GM12875 (cell line): ENCODE measurements at regions not wholly inside any gene's neighbourhood (a gene's known extent, or its start where the extent isn't known, plus 50 kb on each side); places are given as distances from the start of the nearest gene placed in this dataset.

Experiments
- H3K4me3 ChIP-seq: one replicate; pipeline ENCODE4 v1.5.1; 2011; ENCODE audit warnings: low read depth, low read length, control low read depth
- TF ChIP-seq, protein P1 (sequence below): IDR thresholded peaks from 2 replicates; pipeline ENCODE4 v1.5.1; 2011; ENCODE audit warnings: low read depth, mild to moderate bottlenecking, control low read depth, inconsistent platforms, low read length, moderate library complexity, borderline replicate concordance; ENCODE audit not compliant: insufficient read depth

DNA sequence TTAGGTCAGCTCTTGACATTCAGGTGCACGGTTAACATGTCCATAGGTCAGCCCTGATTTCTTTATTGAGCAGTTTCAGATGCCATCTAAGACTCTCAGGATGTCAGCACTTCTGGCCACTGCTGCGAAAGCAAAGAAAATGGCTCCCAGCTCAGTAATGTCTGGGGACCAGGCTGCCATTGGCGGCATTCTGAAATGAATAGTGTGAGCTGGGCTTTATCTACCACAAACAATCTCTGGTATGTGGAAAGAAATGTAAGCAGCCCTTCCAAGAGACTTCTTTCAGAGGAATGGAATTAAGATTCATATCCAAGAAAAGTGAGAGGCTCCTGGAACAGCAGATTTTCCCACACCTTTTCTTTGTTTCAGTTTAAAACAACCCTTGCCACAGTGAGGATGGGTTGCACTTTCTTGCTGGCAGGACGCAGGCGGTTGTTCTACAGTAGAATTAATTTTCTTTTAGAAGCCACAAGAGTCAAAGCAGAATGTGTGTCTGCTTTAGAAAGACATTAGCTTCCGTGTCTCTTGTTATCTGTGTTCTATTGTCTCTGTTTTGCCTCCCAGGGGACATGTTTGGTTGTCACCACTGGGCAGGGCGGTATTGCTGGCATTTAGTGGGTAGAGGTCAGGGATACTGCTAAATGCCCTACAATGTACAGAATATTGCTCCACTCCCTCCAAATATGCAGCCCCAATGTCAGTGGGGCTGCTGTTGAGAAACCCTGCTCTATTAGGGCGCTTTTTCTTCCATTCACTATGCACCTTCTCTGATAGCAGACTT is 149.9 kb upstream of the ANKH start:
- TF ChIP-seq, protein P1, sequence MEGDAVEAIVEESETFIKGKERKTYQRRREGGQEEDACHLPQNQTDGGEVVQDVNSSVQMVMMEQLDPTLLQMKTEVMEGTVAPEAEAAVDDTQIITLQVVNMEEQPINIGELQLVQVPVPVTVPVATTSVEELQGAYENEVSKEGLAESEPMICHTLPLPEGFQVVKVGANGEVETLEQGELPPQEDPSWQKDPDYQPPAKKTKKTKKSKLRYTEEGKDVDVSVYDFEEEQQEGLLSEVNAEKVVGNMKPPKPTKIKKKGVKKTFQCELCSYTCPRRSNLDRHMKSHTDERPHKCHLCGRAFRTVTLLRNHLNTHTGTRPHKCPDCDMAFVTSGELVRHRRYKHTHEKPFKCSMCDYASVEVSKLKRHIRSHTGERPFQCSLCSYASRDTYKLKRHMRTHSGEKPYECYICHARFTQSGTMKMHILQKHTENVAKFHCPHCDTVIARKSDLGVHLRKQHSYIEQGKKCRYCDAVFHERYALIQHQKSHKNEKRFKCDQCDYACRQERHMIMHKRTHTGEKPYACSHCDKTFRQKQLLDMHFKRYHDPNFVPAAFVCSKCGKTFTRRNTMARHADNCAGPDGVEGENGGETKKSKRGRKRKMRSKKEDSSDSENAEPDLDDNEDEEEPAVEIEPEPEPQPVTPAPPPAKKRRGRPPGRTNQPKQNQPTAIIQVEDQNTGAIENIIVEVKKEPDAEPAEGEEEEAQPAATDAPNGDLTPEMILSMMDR = no peak
- H3K4me3 ChIP-seq = no peak overlapping the region

DNA sequence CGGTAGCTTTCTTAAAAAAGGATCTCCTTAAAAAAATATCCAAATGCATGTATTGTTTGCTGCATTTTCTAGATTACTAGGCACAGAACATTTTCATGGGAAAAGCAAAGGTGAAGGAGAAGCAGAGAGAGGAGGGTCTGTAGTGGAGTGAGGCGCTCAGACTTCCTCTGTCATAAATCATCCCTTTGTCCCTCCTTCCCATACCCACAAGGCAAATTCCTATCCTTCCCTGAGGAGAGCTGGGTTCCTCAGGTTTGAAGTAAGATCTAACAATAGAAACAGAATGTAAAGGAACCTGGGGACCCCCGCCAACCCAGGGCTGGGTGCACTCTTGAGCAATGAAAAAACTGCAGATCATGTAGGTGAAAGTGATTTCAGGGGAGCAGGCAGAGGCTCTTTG is 149.2 kb upstream of the ANKH start:
- no peak overlapping the region for H3K4me3 ChIP-seq
- TF ChIP-seq, protein P1 = no peak

DNA sequence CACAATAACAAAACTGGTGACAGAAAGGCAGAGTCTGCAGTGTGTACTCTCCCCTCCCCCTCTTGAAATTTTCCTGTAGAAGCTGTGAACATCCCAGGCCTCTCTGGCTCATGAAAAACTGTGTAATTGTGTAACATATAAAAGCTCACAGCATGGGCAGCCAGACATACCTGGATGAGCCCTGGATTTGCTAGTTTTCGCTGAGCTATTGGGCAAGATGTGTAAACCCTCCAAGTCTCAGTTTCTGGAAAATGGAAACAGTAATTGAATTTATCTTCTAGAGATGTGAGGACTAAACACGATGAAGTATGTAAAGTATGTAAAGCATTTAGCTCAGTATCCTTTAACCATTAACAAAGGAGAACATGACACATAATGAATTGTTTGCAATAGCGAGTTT is 143.2 kb upstream of the ANKH start:
- H3K4me3 ChIP-seq = no peak overlapping the region
- TF ChIP-seq, protein P1 = no peak

DNA sequence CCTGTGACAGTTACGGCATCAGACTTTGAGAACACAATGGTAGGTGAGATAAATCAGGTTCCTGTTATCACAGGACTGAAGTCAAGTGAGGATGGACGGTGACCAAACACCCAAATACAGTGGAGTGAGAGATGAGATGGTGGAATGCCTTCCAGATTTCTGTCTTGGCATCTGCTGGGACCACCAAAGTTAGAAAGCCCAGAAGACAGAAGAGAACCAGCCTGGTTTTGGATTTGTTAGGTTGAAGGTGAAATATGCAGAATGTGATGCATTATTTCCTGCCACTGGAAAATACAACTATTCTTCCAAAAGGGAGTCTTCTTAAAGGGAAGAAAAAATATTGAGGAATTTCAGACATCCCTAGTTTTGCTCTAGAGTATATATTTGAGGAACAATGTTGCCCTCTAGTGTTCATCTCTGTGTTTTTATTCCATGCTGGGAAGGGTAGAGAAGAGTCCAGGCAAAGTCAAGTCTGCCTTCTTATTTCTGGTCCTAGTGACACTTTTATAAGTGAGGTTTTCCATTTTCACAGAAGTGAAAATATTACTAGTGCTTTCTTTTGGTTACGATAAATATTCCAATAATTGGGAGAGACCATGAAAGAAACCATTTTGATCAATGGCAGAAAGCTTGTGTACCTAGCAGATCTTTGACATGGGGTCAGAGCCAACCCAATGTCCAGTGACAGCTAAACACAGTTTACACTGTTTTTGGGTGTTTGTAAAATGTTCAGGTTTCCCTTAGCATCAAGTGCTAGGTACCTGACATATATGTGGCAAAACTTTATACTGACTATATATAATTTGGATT is 142.3 kb upstream of the ANKH start:
- TF ChIP-seq, protein P1 = peak; percentile 28; the same call in 1 of the 2 replicates
- no peak overlapping the region for H3K4me3 ChIP-seq

DNA sequence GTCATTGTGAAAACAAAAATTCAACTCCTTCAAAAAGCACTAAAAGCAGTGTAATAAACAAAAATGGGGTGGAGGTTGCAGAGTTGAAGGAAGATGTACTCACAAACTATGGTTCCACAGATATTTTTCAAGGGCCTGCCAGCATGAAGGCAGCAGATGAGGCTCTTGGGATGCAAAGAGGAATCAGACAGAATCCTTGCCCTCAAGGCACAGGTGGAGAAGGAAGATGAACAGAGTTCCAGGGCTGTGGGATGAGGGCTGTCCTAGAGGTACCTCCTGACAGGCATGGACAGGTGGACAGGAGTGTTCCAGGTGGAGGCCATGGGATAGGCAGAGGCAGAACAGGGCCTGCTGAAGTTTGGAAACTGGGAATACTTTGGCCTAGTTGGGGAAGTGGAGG is 140.5 kb upstream of the ANKH start:
- TF ChIP-seq, protein P1 = no peak

DNA sequence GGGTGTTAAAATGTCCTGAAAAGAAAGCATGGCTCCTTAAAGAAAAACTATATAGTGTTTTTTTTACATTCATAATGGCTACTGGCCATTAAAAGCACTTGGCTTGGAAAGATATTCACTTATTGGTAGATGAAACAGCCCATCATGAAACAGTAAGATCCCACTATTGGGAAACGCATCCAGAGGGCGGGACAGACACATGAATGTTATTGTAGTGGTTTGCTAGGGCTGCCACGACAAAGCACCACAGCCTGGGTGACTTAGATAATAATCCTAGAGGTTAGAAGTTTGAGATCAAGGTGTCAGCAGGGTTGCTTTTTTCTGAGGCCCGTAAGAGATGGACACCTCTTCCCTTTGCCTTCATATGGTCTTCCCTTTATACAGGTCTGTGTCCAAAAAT is 139.4 kb upstream of the ANKH start:
- no peak overlapping the region for H3K4me3 ChIP-seq
- TF ChIP-seq, protein P1 = no peak

More for the DNA sequence above, 140.5 kb upstream of the ANKH start:
- H3K4me3 ChIP-seq = no peak overlapping the region
